Heart right ventricle (tissue), 16 donors: ENCODE measurements at regions not wholly inside any gene's neighbourhood (a gene's known extent, or its start where the extent isn't known, plus 50 kb on each side); places are given as distances from the start of the nearest gene placed in this dataset.

ENCODE experiments used
- ATAC-seq, 8 donors: fragments of 200-7000 bp; cut with Tn5 transposase; one replicate each; pipeline ENCODE4 v1.9.1; 2020; ENCODE audit warnings: mild to moderate bottlenecking in 8 of 8, moderate library complexity in 8 of 8, moderate number of reproducible peaks in 1 of 8
- DNase-seq, 2 donors: peaks; one replicate each; pipeline ENCODE4 v3.0.0-alpha.2; 2020
- H3K27ac ChIP-seq, 10 donors: fragments of 200-600 bp; sonication (generic) in 2 of 10; one replicate each; pipeline versions ENCODE4 v1.5.0 to v1.8.0; 2020 to 2022; ENCODE audit warnings: mild to moderate bottlenecking in 3 of 10
- H3K27me3 ChIP-seq, 7 donors: fragments of 200-600 bp; one replicate each; pipeline ENCODE4 v1.8.0; 2021 to 2022; ENCODE audit warnings: mild to moderate bottlenecking in 2 of 7
- H3K36me3 ChIP-seq, 9 donors: fragments of 200-600 bp; sonication (generic) in 1 of 9; one replicate each; pipeline versions ENCODE4 v1.5.0 to v1.8.0; 2020 to 2022; ENCODE audit warnings: mild to moderate bottlenecking in 2 of 9
- H3K4me1 ChIP-seq, 9 donors: fragments of 200-600 bp; sonication (generic) in 1 of 9; one replicate each; pipeline versions ENCODE4 v1.5.0 to v1.8.0; 2020 to 2022; ENCODE audit warnings: mild to moderate bottlenecking in 4 of 9
- H3K4me3 ChIP-seq, 10 donors: fragments of 200-600 bp; sonication (generic) in 2 of 10; one replicate each; pipeline versions ENCODE4 v1.5.0 to v1.8.0; 2020 to 2022; ENCODE audit warnings: mild to moderate bottlenecking in 7 of 10, moderate library complexity in 2 of 10
- H3K9me3 ChIP-seq, 11 donors: fragments of 200-600 bp in 10 of 11; sonication (generic) in 2 of 11; one replicate each; pipeline versions ENCODE4 v1.5.0 to v1.8.0; 2013 to 2022; ENCODE audit warnings: mild to moderate bottlenecking in 2 of 11, control low read depth in 1 of 11, moderate library complexity in 1 of 11
- CTCF ChIP-seq, 9 donors: fragments of 200-600 bp; sonication (generic) in 2 of 9; IDR thresholded peaks; one replicate each; pipeline versions ENCODE4 v1.5.0 to v1.8.0; 2021 to 2022; ENCODE audit warnings: antibody characterized with exemption in 9 of 9, mild to moderate bottlenecking in 5 of 9, moderate library complexity in 1 of 9
- WGBS, 2 donors: extraction: QIAGEN DNeasy Blood & Tissue Kit; methylation state at CpG; one replicate each; pipeline ENCODE4 v1.1.7; 2013; ENCODE audit warnings: inconsistent platforms in 1 of 2; 5-methylcytosine and 5-hydroxymethylcytosine counted together
- intact Hi-C, 10 donors: fragments of 100-400 bp; cut with DNase I; formaldehyde crosslinking; loops; one replicate each; pipeline versions ENCODE4 v1.11.1 to v1.14.2; 2022
- donor health status: Arrhythmogenic right ventricular cardiomyopathy.
- donor health status: ischemic (EF 13 %, LVEDD 7.1; RV severe dilation, severe dysfunction).
- donor health status: healthy with polysubstance abuse.
- donor health status: DM: no; HTN: yes; CAD: no.
- donor health status: DM: no; HTN: no; CAD: no.
- donor health status: ischemic (EF 25% LVEDD 6.9; RV normal size, moderate dysfunction).
- donor health status: ischemic (EF 25% LVEDD 5.7; RV mildly dilated, moderate dysfunction).
- donor health status: healthy.
- donor health status: DM: yes; HTN: yes; CAD: no.
- donor health status: Ischemic cardiomyopathy.
- donor health status: ischemic (EF 35%, LVEDD 5.7; RV mildly dilated, moderate dysfunction).
- donor health status: nonischemic (EF 11% LVEDD 7.7; RV severe dilation, severe dysfunction).
- donor health status: DM: yes; HTN: yes; CAD: no.
- donor health status: PGD.
- donor health status: ischemic (EF 29% LVEDD 5.4; RV normal size, mild dysfunction).
- donor health status: nonischemic (EF 23%, LVEDD 6.1; RV moderate dilation, normal function).

- DNase-seq (no peak), ATAC-seq (no peak)
- TF ChIP-seq CTCF (IDR thresholded peaks at IDR 0.05), result no peak
- H3K27me3 ChIP-seq, result no peaks in the 10 kb centered on the region
- intact Hi-C loops, result no loop called here
- no peaks in the 10 kb centered on the region for H3K36me3 ChIP-seq
- no peak overlapping the region for H3K27ac ChIP-seq
- no peaks in the 10 kb centered on the region for H3K9me3 ChIP-seq
- H3K4me3 ChIP-seq, result no peak overlapping the region
- H3K4me1 ChIP-seq, result no peaks in the 10 kb centered on the region
Observed at GRCh38 chr15:97215629-97216028, 744.9 kb upstream of the ARRDC4 start.

- ATAC-seq (no peak), DNase-seq (no peak)
- Histone ChIP-seq H3K4me1 (no peaks in the 10 kb centered on the region), H3K4me3 (no peak overlapping the region), H3K9me3 (peaks cover 0 to 20% (median 0%) of the 10 kb centered on the region in 11 donors), H3K36me3 (no peaks in the 10 kb centered on the region), H3K27me3 (no peaks in the 10 kb centered on the region), H3K27ac (no peak overlapping the region)
- TF ChIP-seq CTCF (IDR thresholded peaks at IDR 0.05), result no peak
- intact Hi-C loops, result no loop called here
- WGBS, 2 donors, result 95 to 97% methylated on average over 44 of the region's 44 CpGs
Observed at GRCh38 chr15:97224191-97224641, 736.3 kb upstream of the ARRDC4 start.

GRCh38 chr15:97234851-97235610 lies 725.5 kb upstream of the ARRDC4 start:
- Histone ChIP-seq H3K27ac (no peak overlapping the region), H3K36me3 (no peaks in the 10 kb centered on the region), H3K4me1 (peaks cover 0 to 4% (median 0%) of the 10 kb centered on the region in 9 donors), H3K9me3 (no peaks in the 10 kb centered on the region), H3K4me3 (peak overlapping the region in 1 of 10 donors; percentile 6), H3K27me3 (peaks cover 0 to 9% (median 0%) of the 10 kb centered on the region in 7 donors)
- DNase-seq (peak; percentile 15 to 44), ATAC-seq (peak in 3 of 8 donors; percentile 63 to 65 (median 63))
- 33 to 34% methylated on average over 9 of the region's 9 CpGs for WGBS, 2 donors
- intact Hi-C loops, result loop anchor here in 8 of 10 donors (5.0 to 10.0 kb wide), 8 partner anchors 510 to 1980 kb away; no protein-coding TSS in a partner anchor
- TF ChIP-seq CTCF (IDR thresholded peaks at IDR 0.05), result peak; percentile 65 to 89 (median 86)

DNA sequence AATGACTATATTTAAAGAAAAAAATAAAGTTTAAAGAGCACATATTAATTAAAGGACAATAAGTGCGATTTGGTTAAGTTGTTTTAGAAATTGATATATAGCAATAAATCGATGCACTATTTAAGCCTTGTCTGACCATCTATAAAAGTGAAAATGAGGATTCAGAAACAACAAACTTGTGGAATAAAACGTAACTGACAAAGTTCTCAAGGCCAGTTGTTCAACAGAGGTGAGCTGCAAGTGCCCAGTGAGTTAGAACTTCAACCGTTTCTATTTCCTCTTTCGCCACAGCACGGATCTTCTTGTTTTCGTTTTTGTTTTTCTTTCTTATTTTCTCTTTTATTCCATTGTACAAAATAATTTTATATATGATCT lies 724.9 kb upstream of the ARRDC4 start:
- no peak for DNase-seq
- 48 to 51% methylated on average over 7 of the region's 7 CpGs for WGBS, 2 donors
- intact Hi-C loops, result loop anchor here in 7 of 10 donors (5.0 to 10.0 kb wide), 7 partner anchors 509 to 1981 kb away; no protein-coding TSS in a partner anchor
- Histone ChIP-seq H3K27ac (no peak overlapping the region), H3K4me1 (peaks cover 0 to 4% (median 0%) of the 10 kb centered on the region in 9 donors), H3K27me3 (peaks cover 0 to 9% (median 0%) of the 10 kb centered on the region in 7 donors), H3K4me3 (peak overlapping the region in 1 of 10 donors; percentile 6), H3K9me3 (no peaks in the 10 kb centered on the region), H3K36me3 (no peaks in the 10 kb centered on the region)
- ATAC-seq, result no peak
- TF ChIP-seq CTCF (IDR thresholded peaks at IDR 0.05), result peak in 2 of 9 donors; percentile 18 to 19
